Endothelial cell of umbilical vein (primary cell): ENCODE measurements at regions not wholly inside any gene's neighbourhood (a gene's known extent, or its start where the extent isn't known, plus 50 kb on each side); places are given as distances from the start of the nearest gene placed in this dataset.

Experiments
- BruUV-seq: library from RNA; stranded (reverse); fragments of 400-500 nt; replicated peaks from 2 replicates; lab custom pipeline; 2021; lab: Mats Ljungman, UMichigan
- CTCF ChIA-PET: fragments of 300-600, 350-600 bp; sonication (Branson Sonifier 250); formaldehyde crosslinking; loops from one replicate; lab custom pipeline; 2021; ENCODE audit warnings: antibody characterized with exemption, inconsistent platforms; lab: Charles Lee
- POLR2A ChIA-PET: fragments of 300-600, 350-600 bp; sonication (Branson Sonifier 250); formaldehyde crosslinking; loops from one replicate; lab custom pipeline; 2021; ENCODE audit warnings: antibody characterized with exemption, inconsistent platforms; lab: Charles Lee
- DNase-seq: peaks from one replicate; pipeline ENCODE4 v3.0.0-alpha.2; 2011; ENCODE audit warnings: low read depth, low spot score
- FAIRE-seq: peaks from 2 replicates; lab custom pipeline; 2011; peaks lifted over from hg19 to GRCh38; lab: Jason Lieb, UNC
- H2AFZ ChIP-seq: 2 replicates; pipeline ENCODE4 v1.6.0; 2012; ENCODE audit warnings: low read depth, low read length, control low read depth, inconsistent platforms
- H3K27ac ChIP-seq: 2 replicates; pipeline ENCODE4 v1.5.1; 2011; ENCODE audit warnings: low read depth, mild to moderate bottlenecking, control low read depth, low read length, moderate library complexity; ENCODE audit not compliant: insufficient read depth
- H3K27me3 ChIP-seq, 2 experiments: 2 replicates each; pipeline versions ENCODE4 v1.6.0 to v1.6.1; 2011; ENCODE audit warnings: low read length in 2 of 2, mixed read lengths in 1 of 2; ENCODE audit not compliant: control insufficient read depth in 2 of 2, insufficient read depth in 2 of 2
- H3K36me3 ChIP-seq, 2 experiments: 2 replicates in 1 of 2; 3 replicates in 1 of 2; pipeline ENCODE4 v1.5.1; 2011; ENCODE audit warnings: low read length in 2 of 2, mild to moderate bottlenecking in 1 of 2, moderate library complexity in 1 of 2; ENCODE audit not compliant: control insufficient read depth in 2 of 2, insufficient read depth in 2 of 2; ENCODE audit errors: extremely low read depth in 1 of 2
- H3K4me1 ChIP-seq: 3 replicates; pipeline ENCODE4 v1.5.1; 2011; ENCODE audit warnings: mild to moderate bottlenecking, low read length; ENCODE audit not compliant: control insufficient read depth, insufficient read depth; ENCODE audit errors: extremely low read depth
- H3K4me2 ChIP-seq: 2 replicates; pipeline ENCODE4 v1.6.1; 2011; ENCODE audit warnings: low read length, control low read depth, mixed read lengths; ENCODE audit not compliant: insufficient read depth
- H3K4me3 ChIP-seq, 3 experiments: fragments of 200-600 bp in 1 of 3; sonication (generic), shearing (Covaris generic) in 1 of 3; replicated peaks in 1 of 3; 2 replicates each; pipeline ENCODE4 v1.5.1; 2011 to 2016; ENCODE audit warnings: control low read depth in 3 of 3, low read length in 3 of 3, mild to moderate bottlenecking in 2 of 3, inconsistent platforms in 1 of 3, low read depth in 1 of 3, moderate library complexity in 1 of 3; ENCODE audit not compliant: insufficient read depth in 1 of 3
- H3K79me2 ChIP-seq: 2 replicates; pipeline ENCODE4 v1.6.0; 2012; ENCODE audit warnings: low read length, inconsistent platforms; ENCODE audit not compliant: control insufficient read depth, insufficient read depth
- H3K9ac ChIP-seq: replicated peaks from 2 replicates; pipeline ENCODE3; 2011; ENCODE audit warnings: low read length, control low read depth; ENCODE audit not compliant: insufficient read depth; ENCODE audit errors: extremely low read depth
- H3K9me1 ChIP-seq: replicated peaks from 3 replicates; pipeline ENCODE4 v1.6.0; 2011; ENCODE audit warnings: mild to moderate bottlenecking, low read length; ENCODE audit not compliant: control insufficient read depth, insufficient read depth; ENCODE audit errors: extremely low read depth
- H3K9me3 ChIP-seq: replicated peaks from 2 replicates; pipeline ENCODE4 v1.5.1; 2012; ENCODE audit warnings: low read length, inconsistent platforms; ENCODE audit not compliant: control insufficient read depth, insufficient read depth
- H4K20me1 ChIP-seq: replicated peaks from 2 replicates; pipeline ENCODE3; 2011; ENCODE audit warnings: mild to moderate bottlenecking, low read length; ENCODE audit not compliant: control insufficient read depth, insufficient read depth; ENCODE audit errors: extremely low read depth
- CTCF ChIP-seq, 2 donors: IDR thresholded peaks; 1 replicate in 1 of 2; 2 replicates in 1 of 2; pipeline ENCODE4 v1.5.1; 2011; ENCODE audit warnings: low read length in 2 of 2, mild to moderate bottlenecking in 2 of 2, moderate library complexity in 2 of 2, control low read depth in 1 of 2, inconsistent platforms in 1 of 2, low read depth in 1 of 2; ENCODE audit not compliant: insufficient read depth in 1 of 2; ENCODE audit errors: extremely low read depth in 1 of 2
- GATA2 ChIP-seq: IDR thresholded peaks from 2 replicates; pipeline ENCODE4 v1.7.0; 2011; ENCODE audit warnings: low read depth, mild to moderate bottlenecking, moderate library complexity, mixed read lengths, low read length; ENCODE audit not compliant: insufficient read length, insufficient read depth
- JUN ChIP-seq: IDR thresholded peaks from 2 replicates; pipeline ENCODE4 v1.6.1; 2011; ENCODE audit warnings: borderline replicate concordance, low read depth; ENCODE audit not compliant: insufficient read length, insufficient read depth
- MYC ChIP-seq: IDR thresholded peaks from one replicate; pipeline ENCODE4 v1.6.1; 2011; ENCODE audit warnings: mild to moderate bottlenecking, low read depth, low read length
- POLR2AphosphoS5 ChIP-seq: IDR thresholded peaks from 2 replicates; pipeline ENCODE4 v1.6.1; 2012; ENCODE audit warnings: low read depth, mild to moderate bottlenecking, control low read depth, low read length, moderate library complexity; ENCODE audit not compliant: insufficient read depth
- dilution Hi-C: fragments of 300-500 bp; cut with MboI; formaldehyde crosslinking; loops from one replicate; pipeline ENCODE4 v1.15.0; 2019; ENCODE audit warnings: low sequenced_read_pairs; ENCODE audit not compliant: extremely low pct_ligation_motif_present
- intact Hi-C: fragments of 100-400 bp; cut with micrococcal nuclease; formaldehyde crosslinking; loops from one replicate; pipeline ENCODE4 v1.10.0; 2022
- TF ChIP-seq, protein P1 (sequence below): IDR thresholded peaks from 2 replicates; pipeline ENCODE4 v1.6.1; 2011; ENCODE audit not compliant: insufficient read depth, insufficient read length

DNA sequence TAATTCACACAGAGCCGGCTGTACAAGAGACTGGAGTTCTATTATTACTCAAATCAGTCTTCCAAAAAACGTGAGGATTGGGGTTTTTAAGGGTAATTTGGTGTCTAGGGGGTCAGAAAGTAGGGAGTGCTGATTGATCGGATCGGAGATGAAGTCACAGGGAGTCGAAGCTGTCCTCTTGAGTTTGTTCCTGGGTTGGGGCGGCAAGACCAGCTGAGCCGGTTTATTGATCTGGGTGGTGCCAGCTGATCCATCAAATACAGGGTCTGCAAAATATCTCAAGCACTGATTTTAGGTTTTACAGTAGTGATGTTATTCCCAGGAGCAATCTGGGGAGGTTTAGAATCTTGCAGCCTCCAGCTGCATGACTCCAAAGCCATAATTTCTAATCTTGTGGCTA lies 262.7 kb downstream of the KCNRG start:
- Histone ChIP-seq H3K36me3 (no peaks in the 10 kb centered on the region), H3K9me3 (no peaks in the 10 kb centered on the region), H3K9me1 (no peaks in the 10 kb centered on the region), H3K9ac (no peak overlapping the region), H2AFZ (no peak overlapping the region), H3K27me3 (peaks cover 0 to 2% of the 10 kb centered on the region in 2 experiments), H3K79me2 (no peaks in the 10 kb centered on the region), H3K4me2 (no peak overlapping the region), H3K27ac (no peak overlapping the region), H4K20me1 (no peaks in the 10 kb centered on the region), H3K4me3 (no peak overlapping the region), H3K4me1 (no peaks in the 10 kb centered on the region)
- dilution Hi-C loops = no loop called here
- CTCF ChIA-PET = no interaction called here
- intact Hi-C loops = no loop called here
- POLR2A ChIA-PET = no interaction called here
- TF ChIP-seq MYC (no peak), JUN (no peak), GATA2 (no peak)
- no peak for DNase-seq
- no TSS peak for BruUV-seq
- FAIRE-seq = no peak

GRCh38 chr13:50280441-50280937 lies 265.2 kb downstream of the KCNRG start:
- Histone ChIP-seq H4K20me1 (no peaks in the 10 kb centered on the region), H3K4me3 (no peak overlapping the region), H3K79me2 (no peaks in the 10 kb centered on the region), H3K9me3 (no peaks in the 10 kb centered on the region), H3K27ac (no peak overlapping the region), H2AFZ (no peak overlapping the region), H3K36me3 (no peaks in the 10 kb centered on the region), H3K4me2 (no peak overlapping the region), H3K9ac (no peak overlapping the region), H3K27me3 (peaks cover 0 to 2% of the 10 kb centered on the region in 2 experiments), H3K9me1 (no peaks in the 10 kb centered on the region), H3K4me1 (no peaks in the 10 kb centered on the region)
- ChIA-PET POLR2A (interaction anchor here (0.6 kb wide), 1 partner anchor 17 kb away, joined by 3 read pairs; no protein-coding TSS in a partner anchor), CTCF (interaction anchor here (1.7 kb wide), 1 partner anchor 304 kb away, joined by 4 read pairs; no protein-coding TSS in a partner anchor)
- no peak for TF ChIP-seq CTCF (IDR thresholded peaks at IDR 0.05; ENCODE audit: extremely low read depth in 1 of 2, insufficient read depth in 1 of 2, low read depth in 1 of 2, low read length in 2 of 2)
- no peak for TF ChIP-seq JUN
- TF ChIP-seq POLR2AphosphoS5 = no peak
- TF ChIP-seq, protein P1, sequence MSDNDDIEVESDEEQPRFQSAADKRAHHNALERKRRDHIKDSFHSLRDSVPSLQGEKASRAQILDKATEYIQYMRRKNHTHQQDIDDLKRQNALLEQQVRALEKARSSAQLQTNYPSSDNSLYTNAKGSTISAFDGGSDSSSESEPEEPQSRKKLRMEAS = no peak
- DNase-seq = no peak
- intact Hi-C loops = no loop called here
- dilution Hi-C loops = no loop called here
- BruUV-seq = no TSS peak
- FAIRE-seq = no peak
